ENCODE measurements at regions not wholly inside any gene's neighbourhood (a gene's known extent, or its start where the extent isn't known, plus 50 kb on each side); places are given as distances from the start of the nearest gene placed in this dataset.

- peak; percentile 51 for DNase-seq
Measured at GRCh38 chr12:87140262-87140661, 884.1 kb upstream of the MGAT4C start.

- DNase-seq, result no peak
Measured at GRCh38 chr12:87137220-87137619, 881.0 kb upstream of the MGAT4C start.

- peak; percentile 52 for DNase-seq
Measured at GRCh38 chr12:87136330-87136976, 880.3 kb upstream of the MGAT4C start.

GRCh38 chr12:87127272-87127671 lies 871.1 kb upstream of the MGAT4C start:
- no peak for DNase-seq

GRCh38 chr12:87121896-87122295 lies 865.7 kb upstream of the MGAT4C start:
- DNase-seq, result no peak

- no peak for DNase-seq
Measured at GRCh38 chr12:87120440-87120839, 864.2 kb upstream of the MGAT4C start.

GRCh38 chr12:87119713-87120112 lies 863.5 kb upstream of the MGAT4C start:
- DNase-seq, result no peak

- no peak for DNase-seq
Measured at GRCh38 chr12:87117526-87117925, 861.3 kb upstream of the MGAT4C start.

- no peak for DNase-seq
Measured at GRCh38 chr12:87116780-87117179, 860.6 kb upstream of the MGAT4C start.

GRCh38 chr12:87112571-87113345 lies 856.6 kb upstream of the MGAT4C start:
- no peak for DNase-seq

- no peak for DNase-seq
Measured at GRCh38 chr12:87107766-87108165, 851.6 kb upstream of the MGAT4C start.

- no peak for DNase-seq
Measured at GRCh38 chr12:87107270-87107669, 851.1 kb upstream of the MGAT4C start.

- no peak for DNase-seq
Measured at GRCh38 chr12:87096082-87096585, 839.9 kb upstream of the MGAT4C start.

- DNase-seq, result no peak
Measured at GRCh38 chr12:87094356-87094755, 838.2 kb upstream of the MGAT4C start.

- no peak for DNase-seq
Measured at GRCh38 chr12:87092421-87092820, 836.2 kb upstream of the MGAT4C start.

- DNase-seq, result no peak
Measured at GRCh38 chr12:87086118-87086891, 830.1 kb upstream of the MGAT4C start.

- DNase-seq, result no peak
Measured at GRCh38 chr12:87085286-87085685, 829.1 kb upstream of the MGAT4C start.

GRCh38 chr12:87082756-87083155 lies 826.6 kb upstream of the MGAT4C start:
- no peak for DNase-seq

- no peak for DNase-seq
Measured at GRCh38 chr12:87074781-87075180, 818.6 kb upstream of the MGAT4C start.

GRCh38 chr12:87066326-87066725 lies 810.1 kb upstream of the MGAT4C start:
- no peak for DNase-seq

GRCh38 chr12:87059231-87059630 lies 803.0 kb upstream of the MGAT4C start:
- no peak for DNase-seq

- DNase-seq, result no peak
Measured at GRCh38 chr12:87054226-87054625, 798.0 kb upstream of the MGAT4C start.

- DNase-seq, result no peak
Measured at GRCh38 chr12:87051621-87052020, 795.4 kb upstream of the MGAT4C start.

GRCh38 chr12:87047691-87048090 lies 791.5 kb upstream of the MGAT4C start:
- DNase-seq, result peak; percentile 80
